ENCODE measurements at regions not wholly inside any gene's neighbourhood (a gene's known extent, or its start where the extent isn't known, plus 50 kb on each side); places are given as distances from the start of the nearest gene placed in this dataset.

GRCh38 chr2:149661844-149662243 lies 74.3 kb upstream of the MMADHC start:
- TF ChIP-seq POLR2A (IDR thresholded peaks at IDR 0.05), result no peak
- TF ChIP-seq CTCF (IDR thresholded peaks at IDR 0.05), result no peak
